Effector memory CD4-positive, alpha-beta T cell (primary cell): ENCODE measurements at regions not wholly inside any gene's neighbourhood (a gene's known extent, or its start where the extent isn't known, plus 50 kb on each side); places are given as distances from the start of the nearest gene placed in this dataset.

Experiments used
- DNase-seq, 3 donors: peaks; one replicate each; pipeline ENCODE4 v3.0.0-alpha.2; 2020
- H3K27ac ChIP-seq: 2 replicates; pipeline ENCODE4 v1.7.0; 2013; ENCODE audit warnings: mild to moderate bottlenecking, low read length, moderate library complexity; ENCODE audit not compliant: insufficient read depth, poor library complexity, severe bottlenecking
- H3K27me3 ChIP-seq: replicated peaks from 2 replicates; pipeline ENCODE4 v1.7.0; 2013; ENCODE audit warnings: mild to moderate bottlenecking, low read length; ENCODE audit not compliant: insufficient read depth, control insufficient read depth, poor library complexity, severe bottlenecking
- H3K36me3 ChIP-seq: 2 replicates; pipeline ENCODE4 v1.7.0; 2013; ENCODE audit warnings: mild to moderate bottlenecking, low read length, moderate library complexity; ENCODE audit not compliant: control insufficient read depth, insufficient read depth
- H3K4me1 ChIP-seq: 2 replicates; pipeline ENCODE4 v1.7.0; 2013; ENCODE audit warnings: low read length, mild to moderate bottlenecking; ENCODE audit not compliant: control insufficient read depth, insufficient read depth, poor library complexity, severe bottlenecking
- H3K4me3 ChIP-seq: 2 replicates; pipeline ENCODE4 v1.7.0; 2013; ENCODE audit warnings: low read length, low read depth, mild to moderate bottlenecking; ENCODE audit not compliant: insufficient read depth, poor library complexity, severe bottlenecking
- H3K9me3 ChIP-seq: 2 replicates; pipeline ENCODE4 v1.7.0; 2013; ENCODE audit warnings: mild to moderate bottlenecking, low read length, moderate library complexity; ENCODE audit not compliant: control insufficient read depth

DNA sequence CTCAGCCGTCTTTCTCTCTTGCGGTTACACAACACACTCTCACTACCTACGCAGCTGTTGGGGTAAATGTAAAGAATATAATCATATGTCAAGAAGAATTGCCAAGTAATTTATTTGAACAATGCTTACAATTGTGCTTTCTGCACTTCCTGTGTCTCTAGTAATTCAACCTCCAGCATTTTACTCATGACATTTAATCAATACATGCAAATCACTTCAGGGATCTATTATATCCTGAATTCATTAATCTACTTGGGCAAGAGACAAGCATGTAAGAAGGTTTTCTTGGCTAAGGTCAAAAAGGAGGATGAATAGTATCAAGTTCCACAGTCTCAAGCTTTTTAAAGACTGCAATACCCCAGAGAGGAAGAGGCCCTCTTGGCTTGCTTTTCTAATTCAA lies 562.9 kb upstream of the ADARB2 start:
- Histone ChIP-seq H3K4me3 (no peak overlapping the region), H3K27ac (no peak overlapping the region), H3K27me3 (no peaks in the 10 kb centered on the region), H3K9me3 (no peaks in the 10 kb centered on the region), H3K36me3 (no peaks in the 10 kb centered on the region), H3K4me1 (no peaks in the 10 kb centered on the region)
- no peak for DNase-seq

DNA sequence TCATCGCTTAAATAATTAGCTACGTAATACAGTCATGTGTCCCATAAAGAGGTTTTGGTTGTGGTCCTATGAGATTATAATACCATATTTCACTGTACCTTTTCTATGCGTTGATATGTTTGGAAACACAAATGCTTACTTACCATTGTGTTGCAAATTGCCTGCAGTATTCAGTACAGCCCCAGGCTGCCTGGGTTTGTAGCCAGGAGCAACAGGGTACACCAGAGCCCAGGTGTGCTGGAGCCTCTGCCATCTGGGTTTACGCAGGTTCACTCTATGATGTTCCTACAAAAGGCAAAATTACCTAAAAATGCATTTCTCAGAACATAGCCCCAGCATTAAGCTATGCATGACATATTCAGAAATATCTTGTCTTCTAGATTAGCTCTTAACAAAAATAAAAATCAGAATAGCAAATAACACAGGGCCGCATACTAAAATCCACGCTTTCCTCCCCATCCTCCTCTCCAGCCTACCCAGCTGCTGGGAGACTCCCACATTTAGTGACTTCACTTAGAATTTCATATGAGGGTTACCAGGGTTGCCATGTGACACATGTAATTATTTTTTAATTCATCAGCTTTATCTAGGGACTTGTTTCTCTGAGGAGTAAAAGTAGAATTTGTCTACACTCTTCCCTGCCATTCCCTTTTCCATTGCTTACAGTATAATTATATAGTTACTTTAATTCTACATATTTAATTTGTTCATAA lies 559.0 kb upstream of the ADARB2 start:
- no peaks in the 10 kb centered on the region for H3K4me1 ChIP-seq
- no peaks in the 10 kb centered on the region for H3K27me3 ChIP-seq
- no peak overlapping the region for H3K27ac ChIP-seq
- no peaks in the 10 kb centered on the region for H3K36me3 ChIP-seq
- no peak for DNase-seq
- H3K4me3 ChIP-seq, result no peak overlapping the region
- no peaks in the 10 kb centered on the region for H3K9me3 ChIP-seq

DNA sequence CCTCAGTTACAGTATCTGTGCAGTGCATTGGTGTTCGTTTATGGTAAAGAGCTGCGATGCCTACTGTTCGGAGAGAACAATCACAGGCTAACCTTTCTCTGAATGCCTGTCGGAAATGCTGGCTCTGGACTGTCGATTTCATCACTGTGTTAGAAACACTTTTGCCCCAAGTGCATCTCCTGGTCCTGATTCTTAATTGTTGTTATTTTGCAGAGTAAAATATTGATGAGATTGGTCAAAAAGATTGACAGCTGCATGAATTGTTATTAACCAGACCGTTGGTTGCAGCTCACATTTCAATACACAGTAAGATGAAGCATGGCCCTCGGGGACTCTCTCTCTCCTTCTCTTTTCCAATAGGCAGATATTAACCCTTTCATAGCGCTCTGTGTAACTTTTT lies 557.4 kb upstream of the ADARB2 start:
- H3K36me3 ChIP-seq, result no peaks in the 10 kb centered on the region

DNA sequence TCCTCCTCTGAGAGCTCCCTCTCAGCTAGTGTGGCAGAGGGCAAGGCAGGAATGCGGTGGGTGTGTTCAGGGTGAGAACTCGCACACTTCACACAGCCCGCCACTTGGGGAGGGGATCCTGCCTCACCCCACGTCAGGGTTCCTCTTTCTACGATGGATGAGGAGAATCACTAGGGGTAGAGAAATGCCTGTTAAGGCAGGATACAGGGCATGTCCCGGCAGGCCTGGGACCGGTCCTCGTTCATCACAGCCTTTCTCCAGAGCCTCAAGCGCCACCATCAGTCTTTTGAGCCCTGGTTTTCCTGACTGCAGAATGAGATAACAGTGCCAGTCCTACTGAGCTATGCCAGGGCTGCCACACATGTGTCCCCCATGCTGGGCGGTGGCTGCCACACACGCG lies 546.7 kb upstream of the ADARB2 start:
- H3K36me3 ChIP-seq, result no peaks in the 10 kb centered on the region
- H3K4me1 ChIP-seq, result no peaks in the 10 kb centered on the region
- no peaks in the 10 kb centered on the region for H3K9me3 ChIP-seq
- H3K4me3 ChIP-seq, result no peak overlapping the region
- DNase-seq, result no peak
- no peaks in the 10 kb centered on the region for H3K27me3 ChIP-seq
- no peak overlapping the region for H3K27ac ChIP-seq

More for the DNA sequence above, 557.4 kb upstream of the ADARB2 start:
- no peak overlapping the region for H3K27ac ChIP-seq
- H3K4me3 ChIP-seq, result no peak overlapping the region
- no peaks in the 10 kb centered on the region for H3K4me1 ChIP-seq
- no peaks in the 10 kb centered on the region for H3K9me3 ChIP-seq
- no peaks in the 10 kb centered on the region for H3K27me3 ChIP-seq
- no peak for DNase-seq

DNA sequence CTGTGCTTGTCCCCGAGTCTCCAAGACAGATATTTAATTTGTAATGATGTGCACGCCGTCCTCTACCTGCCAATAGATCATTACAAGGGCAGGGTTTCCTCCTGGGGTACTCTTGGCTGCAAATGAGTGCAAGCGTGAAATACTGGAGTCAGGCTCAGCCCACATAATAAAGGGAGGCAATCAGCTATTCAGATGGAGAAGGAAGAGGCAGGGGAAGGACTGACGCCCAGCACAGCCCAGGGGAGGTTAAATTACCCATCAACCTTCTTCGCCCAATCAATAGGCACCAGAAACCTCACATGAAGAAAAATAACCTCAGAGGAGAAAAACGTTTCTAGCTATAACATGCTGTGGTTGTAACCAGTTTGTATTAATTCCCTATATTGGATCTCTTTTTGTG lies 544.9 kb upstream of the ADARB2 start:
- no peaks in the 10 kb centered on the region for H3K27me3 ChIP-seq
- H3K36me3 ChIP-seq, result no peaks in the 10 kb centered on the region
- H3K9me3 ChIP-seq, result no peaks in the 10 kb centered on the region
- H3K4me3 ChIP-seq, result no peak overlapping the region
- DNase-seq, result no peak
- H3K4me1 ChIP-seq, result no peaks in the 10 kb centered on the region
- H3K27ac ChIP-seq, result no peak overlapping the region

DNA sequence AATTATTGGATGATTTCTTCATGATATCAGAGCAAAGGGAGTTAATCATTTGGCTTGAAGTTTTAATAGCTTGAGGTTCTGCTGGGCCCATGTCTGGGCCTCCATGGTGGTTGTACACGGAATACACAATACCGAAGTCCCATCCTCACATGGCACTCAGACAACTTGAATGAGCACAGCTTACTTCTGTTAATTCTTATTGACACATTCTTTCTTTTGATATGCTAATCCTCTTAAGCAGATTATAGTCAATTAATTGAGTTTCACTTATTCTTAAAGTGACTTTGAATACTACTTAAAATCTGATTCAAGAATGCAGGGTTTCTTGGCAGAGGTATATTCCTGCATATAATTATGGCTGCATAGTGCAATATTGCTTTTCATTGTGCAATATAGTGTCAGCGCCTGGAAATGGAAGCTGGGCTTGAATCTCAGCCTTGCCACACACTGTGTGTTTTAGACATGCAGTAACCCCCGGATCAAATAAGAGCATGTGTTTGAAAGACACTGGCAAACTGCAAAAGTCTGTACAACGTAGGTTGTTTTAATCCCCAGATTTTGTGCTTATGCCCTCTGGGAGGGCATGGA lies 543.5 kb upstream of the ADARB2 start:
- no peak overlapping the region for H3K27ac ChIP-seq
- no peak for DNase-seq
- no peaks in the 10 kb centered on the region for H3K36me3 ChIP-seq
- H3K27me3 ChIP-seq, result no peaks in the 10 kb centered on the region
- no peak overlapping the region for H3K4me3 ChIP-seq
- no peaks in the 10 kb centered on the region for H3K4me1 ChIP-seq
- H3K9me3 ChIP-seq, result no peaks in the 10 kb centered on the region

DNA sequence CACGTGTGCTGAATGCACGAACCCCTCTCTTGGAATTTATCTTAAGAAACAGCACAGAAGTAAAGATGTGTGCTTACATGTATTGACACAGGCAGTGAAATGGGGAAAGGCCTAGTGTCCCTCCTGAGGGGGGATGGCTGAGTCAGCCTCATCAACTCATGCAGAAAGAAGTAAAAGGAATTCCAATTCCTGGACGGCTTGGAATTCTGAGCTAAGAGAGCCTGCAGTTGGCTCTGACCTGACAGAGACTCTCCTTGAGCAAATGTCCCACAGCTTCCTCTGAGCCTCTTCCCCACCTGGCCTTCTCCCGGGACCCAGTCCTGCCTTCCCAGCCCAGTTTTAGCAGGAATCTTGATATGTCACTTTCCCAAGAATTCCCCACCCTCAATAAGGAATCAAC lies 542.4 kb upstream of the ADARB2 start:
- DNase-seq, result no peak
- no peaks in the 10 kb centered on the region for H3K4me1 ChIP-seq
- H3K27me3 ChIP-seq, result no peaks in the 10 kb centered on the region
- H3K36me3 ChIP-seq, result no peaks in the 10 kb centered on the region
- H3K4me3 ChIP-seq, result no peak overlapping the region
- no peak overlapping the region for H3K27ac ChIP-seq
- H3K9me3 ChIP-seq, result no peaks in the 10 kb centered on the region

DNA sequence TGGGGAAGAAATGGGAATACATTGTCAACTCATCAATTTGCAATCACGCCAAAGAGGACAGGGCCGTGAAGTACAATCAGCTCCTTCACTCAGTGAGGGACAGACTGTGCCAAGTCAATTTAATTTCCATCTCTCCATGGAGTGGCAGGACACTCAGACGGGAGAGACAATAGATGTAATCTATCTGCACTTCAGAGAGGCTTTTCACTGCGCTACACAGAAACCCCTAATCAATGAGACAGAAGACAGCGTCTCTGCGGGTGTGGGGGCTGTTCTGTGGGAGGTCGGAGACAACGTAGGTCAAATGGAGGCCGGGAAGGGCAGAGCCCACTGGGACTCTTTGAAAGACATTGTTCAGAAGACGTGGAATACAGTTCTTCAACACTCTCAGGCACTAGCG lies 541.0 kb upstream of the ADARB2 start:
- no peaks in the 10 kb centered on the region for H3K4me1 ChIP-seq
- H3K36me3 ChIP-seq, result no peaks in the 10 kb centered on the region
- no peak overlapping the region for H3K4me3 ChIP-seq
- H3K27ac ChIP-seq, result no peak overlapping the region
- no peak for DNase-seq
- H3K27me3 ChIP-seq, result no peaks in the 10 kb centered on the region
- no peaks in the 10 kb centered on the region for H3K9me3 ChIP-seq

DNA sequence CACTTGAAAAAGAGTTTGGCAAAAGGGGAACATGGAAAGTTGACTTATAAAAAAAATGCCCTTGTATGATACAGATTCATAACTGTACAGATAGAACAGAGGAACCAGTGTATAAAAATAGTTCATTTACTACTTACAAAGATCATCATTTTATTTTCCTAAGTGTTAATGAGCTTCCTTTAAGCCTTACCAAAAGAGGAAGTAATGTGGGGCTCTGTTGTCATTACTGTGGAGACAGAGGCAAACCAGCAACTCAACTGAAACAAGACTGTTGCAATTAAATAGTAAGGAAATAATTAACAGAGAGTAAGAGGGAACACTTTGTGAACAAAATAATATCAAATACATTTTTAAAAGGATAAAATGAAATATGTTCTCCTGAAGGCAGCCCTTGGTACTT lies 526.2 kb upstream of the ADARB2 start:
- H3K27me3 ChIP-seq, result no peaks in the 10 kb centered on the region
- no peak overlapping the region for H3K27ac ChIP-seq
- no peaks in the 10 kb centered on the region for H3K9me3 ChIP-seq
- no peaks in the 10 kb centered on the region for H3K4me1 ChIP-seq
- DNase-seq, result no peak
- no peaks in the 10 kb centered on the region for H3K36me3 ChIP-seq
- H3K4me3 ChIP-seq, result no peak overlapping the region

DNA sequence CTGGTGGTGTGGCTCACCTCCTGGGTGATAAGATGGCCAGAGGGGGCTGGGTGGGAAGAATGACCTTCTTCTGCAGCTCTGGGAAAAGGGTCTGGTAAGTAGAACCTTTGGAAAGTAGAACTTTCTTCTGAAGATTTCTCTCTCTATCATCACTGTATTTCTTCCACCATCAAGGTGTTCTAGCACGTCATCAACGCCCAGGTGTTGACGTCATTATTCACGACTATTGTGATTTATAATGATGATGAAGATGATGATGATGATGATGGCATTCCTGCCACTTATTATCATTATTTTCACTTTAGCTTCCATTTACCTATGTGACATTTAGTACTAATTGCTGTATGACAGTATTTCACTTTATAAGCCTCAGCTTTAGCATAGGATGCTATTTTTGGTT lies 525.6 kb upstream of the ADARB2 start:
- no peak for DNase-seq
- no peaks in the 10 kb centered on the region for H3K27me3 ChIP-seq
- no peaks in the 10 kb centered on the region for H3K36me3 ChIP-seq
- H3K9me3 ChIP-seq, result no peaks in the 10 kb centered on the region
- H3K27ac ChIP-seq, result no peak overlapping the region
- H3K4me3 ChIP-seq, result no peak overlapping the region
- H3K4me1 ChIP-seq, result no peaks in the 10 kb centered on the region
